NCI-H2227 (cell line): ENCODE measurements at regions not wholly inside any gene's neighbourhood (a gene's known extent, or its start where the extent isn't known, plus 50 kb on each side); places are given as distances from the start of the nearest gene placed in this dataset.
"Not testable (repeated sequence)": the region's sequence is repeated elsewhere in the genome, so short reads cannot be mapped to it uniquely, and the experiment has no call there.

ENCODE experiments used
- DNase-seq: peaks from one replicate; lab custom pipeline; 2025; ENCODE audit not compliant: unreplicated experiment; lab: John Stamatoyannopoulos, UW

- no peak for DNase-seq
These were observed 455.6 kb upstream of the CD180 start for GRCh38 chr5:67652201-67652600.

- DNase-seq, result no peak
These were observed 454.6 kb upstream of the CD180 start for GRCh38 chr5:67651180-67651579.

GRCh38 chr5:67648201-67648671, 451.6 kb upstream of the CD180 start:
- DNase-seq, result no peak

GRCh38 chr5:67647772-67648171, 451.2 kb upstream of the CD180 start:
- DNase-seq, result no peak

- no peak for DNase-seq
These were observed 447.8 kb upstream of the CD180 start for GRCh38 chr5:67644221-67644920.

GRCh38 chr5:67643536-67643935, 446.9 kb upstream of the CD180 start:
- no peak for DNase-seq

GRCh38 chr5:67639976-67640375, 443.4 kb upstream of the CD180 start:
- DNase-seq, result no peak

- no peak for DNase-seq
These were observed 442.7 kb upstream of the CD180 start for GRCh38 chr5:67639313-67639712.

- DNase-seq, result no peak
These were observed 440.4 kb upstream of the CD180 start for GRCh38 chr5:67636850-67637524.

GRCh38 chr5:67636091-67636490, 439.5 kb upstream of the CD180 start:
- no peak for DNase-seq

GRCh38 chr5:67627079-67627478, 430.5 kb upstream of the CD180 start:
- DNase-seq, result not testable (repeated sequence)

- no peak for DNase-seq
These were observed 426.5 kb upstream of the CD180 start for GRCh38 chr5:67623078-67623477.

- DNase-seq, result no peak
These were observed 424.1 kb upstream of the CD180 start for GRCh38 chr5:67620424-67621397.

GRCh38 chr5:67619636-67620035, 423.0 kb upstream of the CD180 start:
- DNase-seq, result no peak

GRCh38 chr5:67619235-67619634, 422.6 kb upstream of the CD180 start:
- no peak for DNase-seq

GRCh38 chr5:67617051-67617450, 420.5 kb upstream of the CD180 start:
- DNase-seq, result no peak

- DNase-seq, result no peak
These were observed 416.4 kb upstream of the CD180 start for GRCh38 chr5:67612961-67613360.

- DNase-seq, result no peak
These were observed 413.8 kb upstream of the CD180 start for GRCh38 chr5:67610186-67610912.

GRCh38 chr5:67607958-67608357, 411.4 kb upstream of the CD180 start:
- no peak for DNase-seq

- no peak for DNase-seq
These were observed 410.0 kb upstream of the CD180 start for GRCh38 chr5:67606586-67606947.
